CD4-positive, alpha-beta T cell treated with Interferon alpha-2 for 1 hour (primary cell): ENCODE measurements at regions not wholly inside any gene's neighbourhood (a gene's known extent, or its start where the extent isn't known, plus 50 kb on each side); places are given as distances from the start of the nearest gene placed in this dataset.

Source experiments
- DNase-seq, 2 donors: peaks; one replicate each; pipeline ENCODE4 v3.0.0-alpha.2; 2020 to 2022

DNA sequence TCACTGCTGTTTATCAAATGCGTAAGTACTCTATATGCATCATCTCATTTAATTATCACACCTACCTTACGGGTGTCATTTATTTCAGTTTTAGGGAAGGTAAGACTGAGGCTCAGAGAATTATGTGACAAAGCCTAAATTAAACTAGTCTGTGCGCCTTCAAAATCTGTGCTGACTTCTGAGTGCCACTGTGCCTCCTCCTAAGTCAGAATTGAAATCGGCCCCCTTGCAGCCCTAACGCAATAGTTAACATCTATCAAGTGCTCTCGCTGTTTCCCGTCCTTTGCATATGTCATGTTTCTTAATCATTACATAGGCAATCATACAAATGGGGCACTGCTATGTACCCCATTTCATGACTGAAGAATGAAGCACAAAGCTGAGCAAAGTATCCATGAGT, 79.0 kb upstream of the PDE10A start:
- no peak for DNase-seq

DNA sequence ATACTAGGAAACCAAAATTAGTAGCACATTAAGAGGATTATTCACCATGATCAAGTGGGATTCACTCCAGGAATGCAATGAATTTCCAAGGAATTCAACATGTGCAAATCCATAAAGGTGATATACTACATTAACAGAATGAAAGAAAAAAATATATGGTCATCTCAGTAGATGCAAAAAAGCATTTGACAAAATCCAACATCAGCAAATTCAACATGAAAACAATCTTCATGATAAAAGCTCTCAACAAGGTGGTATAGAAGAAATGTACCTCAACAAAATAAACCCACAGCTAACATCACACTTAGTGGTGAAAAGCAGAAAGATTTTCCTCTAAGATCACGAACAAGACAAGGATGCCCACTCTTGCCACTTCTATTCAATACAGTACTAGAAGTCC, 74.4 kb upstream of the PDE10A start:
- DNase-seq: no peak

DNA sequence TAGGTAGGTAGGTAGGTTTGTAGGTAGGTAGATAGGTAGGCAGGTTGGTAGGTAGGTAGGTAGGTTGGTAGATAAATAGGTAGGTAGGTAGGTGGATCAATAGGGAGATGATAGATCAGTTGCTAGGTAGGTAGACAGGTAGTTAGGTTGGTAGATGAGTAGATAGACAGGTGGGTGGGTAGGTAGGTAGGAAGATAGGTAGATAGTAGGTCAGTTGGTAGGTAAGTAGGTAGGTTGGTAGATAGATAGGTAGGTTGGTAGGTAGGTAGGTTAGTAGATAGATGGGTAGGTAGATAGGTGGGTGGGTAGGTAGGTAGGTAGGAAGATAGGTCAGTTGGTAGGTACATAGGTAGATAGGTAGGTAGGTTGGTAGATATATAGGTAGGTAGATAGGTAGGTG, 72.0 kb upstream of the PDE10A start:
- no peak for DNase-seq

DNA sequence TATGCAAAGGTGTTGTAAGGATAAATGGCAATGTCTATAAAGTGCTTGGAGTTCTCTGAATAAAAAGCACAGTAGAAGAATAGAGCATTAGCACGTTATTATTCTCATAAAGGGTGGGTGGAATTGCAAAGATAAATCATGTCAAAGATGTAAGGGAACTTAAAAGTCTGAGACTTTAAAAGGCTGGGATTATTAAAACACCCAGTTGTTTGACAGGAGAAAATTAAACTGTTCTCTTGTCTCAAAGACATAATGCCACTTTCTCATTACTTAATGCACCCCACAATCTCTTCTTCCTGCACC, 70.4 kb upstream of the PDE10A start:
- DNase-seq: no peak

DNA sequence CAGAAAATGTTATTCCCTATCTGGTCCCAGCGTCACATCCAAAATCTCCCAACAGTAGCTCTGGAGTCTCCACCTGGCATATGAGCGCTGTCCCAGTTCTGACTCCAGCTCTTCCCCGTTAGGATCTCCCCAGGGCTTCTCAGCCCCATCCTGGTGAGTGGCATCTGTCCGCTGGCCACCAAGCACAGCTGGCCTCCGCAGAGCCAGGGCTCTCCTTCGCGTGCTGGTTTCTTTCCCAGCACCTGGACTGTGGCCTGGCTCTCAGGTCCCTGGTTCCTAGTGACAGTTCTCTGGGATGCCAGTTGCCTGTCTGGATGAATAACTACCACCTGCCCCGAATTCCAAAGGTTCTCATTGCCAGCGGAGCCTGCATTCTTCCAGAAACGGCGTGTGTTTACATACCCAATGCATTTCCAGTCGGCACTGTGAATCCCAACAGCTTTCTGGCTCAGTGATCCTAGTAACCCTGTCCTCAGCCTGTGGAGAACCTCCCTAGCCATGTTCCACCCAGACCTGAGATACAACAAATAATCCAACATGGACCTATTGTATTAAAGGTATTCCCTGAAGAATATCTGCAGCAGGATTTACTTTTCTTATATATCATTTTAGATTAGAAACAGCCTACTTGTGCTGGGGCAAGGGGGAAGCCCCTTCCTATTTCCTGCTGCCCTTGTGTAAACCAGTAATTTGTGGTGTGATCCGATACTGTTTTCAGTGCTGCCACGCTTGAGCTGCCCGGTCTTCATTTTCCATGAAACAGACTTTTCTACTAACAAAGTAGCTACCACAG, 69.9 kb upstream of the PDE10A start:
- DNase-seq: no peak

DNA sequence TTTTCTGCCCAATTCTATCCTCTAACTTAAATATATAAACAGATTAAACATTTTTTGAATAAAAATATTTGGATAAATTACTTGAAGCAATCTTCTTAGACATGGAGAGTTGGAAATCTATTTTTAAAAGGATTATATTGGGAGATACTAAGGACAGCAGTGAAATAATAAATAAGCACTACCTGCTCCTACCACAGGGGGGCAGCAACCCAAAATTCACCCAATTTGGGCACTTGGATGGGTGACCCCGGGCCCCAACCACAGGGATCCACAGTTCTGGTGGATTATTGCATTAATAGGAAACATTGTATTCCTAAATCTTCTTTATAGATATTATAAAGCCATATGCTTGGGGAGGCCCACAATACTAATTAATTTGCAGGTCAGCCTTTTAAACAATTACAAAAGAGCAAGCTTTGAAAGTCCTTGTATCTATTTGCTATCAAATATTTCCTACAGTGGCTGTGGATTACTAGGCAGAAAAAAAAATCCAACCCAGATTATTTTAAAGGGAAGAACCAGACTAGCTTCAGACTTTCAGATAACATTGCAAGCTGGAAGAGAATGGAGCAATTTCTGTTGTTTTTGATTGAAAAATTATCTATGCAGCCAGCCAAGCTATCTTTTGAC, 66.4 kb upstream of the PDE10A start:
- peak in 1 of 2 donors; percentile 7 for DNase-seq

DNA sequence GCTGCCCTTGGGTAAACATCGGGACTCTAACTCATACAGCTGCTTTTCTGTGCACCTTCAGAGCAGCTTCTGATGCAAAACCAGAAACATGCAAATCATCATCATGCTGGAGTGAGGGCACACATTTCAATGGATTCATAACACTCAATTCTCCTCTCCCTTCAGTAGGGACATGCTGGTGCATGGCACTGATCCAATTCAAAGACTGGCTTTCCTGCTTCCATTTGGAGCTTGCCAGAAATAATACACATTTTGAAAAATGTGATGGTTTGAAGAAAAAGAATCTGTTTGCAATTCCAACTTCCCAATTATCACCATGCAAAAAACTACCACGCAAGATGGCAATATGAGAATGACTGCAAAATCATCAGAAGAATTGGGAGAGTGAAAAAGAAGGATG, 65.2 kb upstream of the PDE10A start:
- DNase-seq: no peak

DNA sequence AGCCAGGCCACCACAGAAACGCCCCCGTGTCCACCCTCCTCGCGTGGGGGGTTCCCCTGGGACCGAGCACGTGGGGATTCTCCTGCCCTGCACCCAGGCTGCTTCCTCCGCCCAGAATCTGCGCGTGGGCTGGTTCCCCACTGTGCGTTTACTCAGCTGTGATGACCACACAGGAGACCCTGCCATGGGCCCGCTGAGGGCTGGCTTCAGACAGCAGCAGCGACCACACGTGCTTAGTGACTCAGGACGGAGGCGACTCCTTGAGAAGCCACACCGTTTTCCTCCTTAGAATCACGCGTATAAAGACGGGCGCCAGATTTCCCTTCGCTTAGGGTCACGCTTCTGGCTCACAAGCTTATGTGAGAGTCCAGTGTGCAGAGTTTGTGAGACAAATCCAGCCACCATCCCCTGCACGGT, 63.9 kb upstream of the PDE10A start:
- no peak for DNase-seq

DNA sequence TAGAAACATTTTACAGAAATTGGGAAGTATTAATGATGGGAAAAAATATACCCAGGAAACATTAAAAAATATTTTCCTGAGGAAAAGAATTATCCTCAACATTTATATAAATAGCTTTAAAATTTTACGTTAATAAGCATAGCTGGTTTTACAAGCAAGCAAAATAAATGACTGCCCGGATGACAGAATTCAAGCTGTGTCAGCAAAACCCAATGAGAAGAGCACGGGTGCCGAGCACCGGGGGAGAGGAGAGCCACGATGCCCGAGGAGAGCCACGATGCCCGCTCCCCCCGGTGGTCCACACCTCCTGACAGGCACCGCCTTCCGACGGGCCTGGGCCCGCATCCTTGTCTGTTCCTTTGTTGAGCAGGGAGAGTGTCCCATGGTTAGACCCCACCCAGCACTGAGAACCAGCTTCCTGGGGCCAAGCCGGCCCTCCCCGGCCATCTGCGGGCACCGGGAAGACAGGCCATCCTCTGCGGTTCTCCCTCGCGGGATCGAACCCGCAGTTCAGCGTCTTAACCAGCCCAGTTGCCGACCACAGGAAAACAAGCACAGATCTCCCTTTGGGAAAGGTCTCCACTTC, 63.3 kb upstream of the PDE10A start:
- no peak for DNase-seq

DNA sequence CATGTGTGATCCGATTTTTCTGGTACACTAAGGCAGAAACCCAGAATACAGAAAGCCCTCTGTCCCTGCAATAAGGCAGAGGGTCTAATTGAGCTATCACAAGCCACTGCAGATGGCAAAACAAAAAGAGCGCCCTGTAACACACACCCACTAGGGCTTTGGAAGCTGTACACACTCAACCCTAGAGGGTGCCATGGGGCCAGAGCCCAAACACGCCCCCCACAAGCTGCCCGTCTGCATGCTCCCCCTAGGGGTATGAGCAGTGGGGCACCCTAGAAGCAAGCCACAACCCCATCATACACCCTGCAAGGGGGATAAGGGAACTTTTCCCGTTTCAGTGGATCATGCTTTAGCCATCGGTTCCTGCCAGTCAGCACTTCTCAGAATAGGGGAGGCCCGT, 62.2 kb upstream of the PDE10A start:
- DNase-seq: no peak

DNA sequence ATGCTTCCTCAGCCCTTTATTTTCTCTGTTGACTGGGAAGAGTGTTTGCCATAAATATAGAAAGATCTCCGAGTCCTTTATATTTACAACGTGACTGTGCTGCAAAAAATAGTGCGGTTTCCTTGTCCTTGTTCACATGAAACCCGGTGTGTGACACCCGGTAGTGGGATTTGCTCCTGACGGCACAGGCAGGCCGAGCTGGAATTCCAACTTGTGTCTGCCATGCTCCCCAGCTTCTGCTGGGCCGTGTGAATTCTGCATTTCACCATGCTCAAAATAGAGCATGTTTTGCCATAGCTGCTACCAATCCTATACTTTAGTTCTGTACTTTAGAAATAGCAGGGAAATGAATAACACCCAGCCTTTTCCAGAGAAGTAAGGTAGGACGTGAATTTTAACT, 60.3 kb upstream of the PDE10A start:
- no peak for DNase-seq

DNA sequence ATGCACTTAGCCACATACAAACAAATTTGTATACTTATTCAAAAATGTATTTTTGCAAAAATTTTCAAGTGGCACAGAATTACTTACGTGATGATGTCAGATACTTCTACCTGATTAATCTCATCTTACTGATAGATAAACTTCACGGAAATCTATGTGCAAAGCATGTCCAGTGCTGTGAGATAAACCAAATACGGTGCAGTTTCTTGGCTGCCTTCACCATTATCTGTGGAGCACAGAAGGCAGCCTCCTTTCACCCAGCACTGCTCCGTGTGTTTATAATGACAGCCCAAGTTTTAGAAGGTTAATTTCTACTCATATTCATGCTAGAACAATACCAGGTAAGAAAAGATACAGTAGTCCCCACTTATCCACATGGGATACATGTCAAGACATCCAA, 59.0 kb upstream of the PDE10A start:
- DNase-seq: no peak

DNA sequence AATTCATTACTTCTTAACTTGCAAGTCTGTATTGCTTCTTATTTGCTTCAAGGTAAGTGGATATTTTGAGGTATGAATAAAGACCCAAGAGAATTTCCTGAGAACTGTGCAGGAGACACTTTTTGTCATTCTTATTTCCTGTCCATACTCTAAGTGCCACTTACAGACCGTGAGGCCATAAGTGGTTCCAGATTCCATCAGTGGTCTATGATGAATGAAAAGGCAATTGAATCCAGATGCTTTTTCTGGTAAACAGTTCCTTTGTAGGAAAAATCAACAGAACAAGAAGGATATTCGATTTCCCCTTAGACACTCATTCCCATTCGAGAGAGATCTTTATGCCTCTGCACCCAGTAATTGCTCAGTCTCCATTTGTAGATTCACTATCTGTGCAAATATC, 58.3 kb upstream of the PDE10A start:
- DNase-seq: no peak

DNA sequence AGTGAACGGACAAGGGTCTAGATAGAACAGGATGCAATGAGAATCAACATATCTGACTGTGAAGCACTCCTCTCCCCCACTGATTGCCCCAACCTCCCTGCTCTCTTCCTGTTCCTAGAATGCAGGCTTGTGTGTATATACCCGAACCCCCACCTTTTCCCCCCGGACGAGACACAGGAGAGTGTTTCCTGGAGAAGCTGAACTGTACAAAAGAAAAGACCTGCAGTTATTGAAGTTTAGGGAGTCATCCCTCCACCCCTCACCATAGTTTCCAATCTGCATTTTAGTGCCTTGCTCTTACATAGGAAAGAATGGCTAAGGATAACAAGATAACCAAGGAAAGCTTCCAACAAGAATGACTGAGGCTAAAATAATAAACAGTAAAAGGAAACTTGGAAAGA, 55.5 kb upstream of the PDE10A start:
- no peak for DNase-seq

DNA sequence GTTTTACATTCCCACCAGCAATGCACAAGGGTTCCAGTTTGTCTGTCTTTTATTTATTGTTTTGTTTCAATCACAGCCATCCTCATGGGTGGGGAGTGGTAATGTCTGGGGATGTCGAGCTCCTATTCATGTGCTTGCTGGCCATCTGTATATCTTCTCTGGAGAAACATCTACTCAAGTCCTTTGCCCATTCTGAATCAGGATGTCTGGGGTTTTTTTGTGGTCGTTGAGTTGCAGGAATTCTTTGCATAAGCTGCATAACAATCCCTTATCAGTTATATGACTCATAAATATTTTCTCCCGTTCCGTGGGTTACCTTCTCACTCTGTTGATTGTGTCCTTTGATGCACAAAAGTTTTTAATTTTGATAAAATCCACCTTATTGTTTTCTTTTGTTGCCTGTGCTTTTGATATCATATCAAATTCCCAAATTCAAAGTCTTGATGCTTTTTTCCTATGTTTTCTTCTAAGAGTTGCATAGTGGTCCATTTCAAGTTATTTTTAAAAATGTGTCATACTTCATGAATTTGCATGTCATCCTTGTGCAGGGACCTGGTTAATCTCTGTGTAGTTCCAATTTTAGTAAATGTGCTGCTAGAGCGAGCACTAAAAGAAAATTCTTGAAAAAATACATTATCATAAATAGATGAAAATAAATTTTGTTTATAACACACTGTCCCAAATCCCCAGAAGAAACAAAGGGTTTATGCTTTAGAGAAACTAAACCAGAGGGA, 54.9 kb upstream of the PDE10A start:
- no peak for DNase-seq

DNA sequence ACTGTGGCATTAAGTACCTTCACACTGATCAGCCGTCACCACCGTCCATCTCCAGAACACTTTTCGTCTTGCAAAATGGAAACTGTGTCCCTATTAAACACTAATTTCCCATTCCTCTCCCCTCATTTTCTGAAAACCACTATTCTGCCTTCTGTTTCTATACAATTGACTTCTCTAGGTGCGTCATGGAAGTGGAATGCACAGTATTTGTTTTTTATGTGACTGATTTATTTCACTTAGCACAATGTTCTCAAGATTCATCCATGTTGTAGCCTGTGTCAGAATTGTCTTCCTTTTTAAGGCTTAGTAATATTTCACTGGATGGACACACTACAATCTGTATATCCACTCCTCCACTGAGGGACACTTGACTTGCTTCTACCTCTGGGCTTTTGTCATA, 53.8 kb upstream of the PDE10A start:
- no peak for DNase-seq

DNA sequence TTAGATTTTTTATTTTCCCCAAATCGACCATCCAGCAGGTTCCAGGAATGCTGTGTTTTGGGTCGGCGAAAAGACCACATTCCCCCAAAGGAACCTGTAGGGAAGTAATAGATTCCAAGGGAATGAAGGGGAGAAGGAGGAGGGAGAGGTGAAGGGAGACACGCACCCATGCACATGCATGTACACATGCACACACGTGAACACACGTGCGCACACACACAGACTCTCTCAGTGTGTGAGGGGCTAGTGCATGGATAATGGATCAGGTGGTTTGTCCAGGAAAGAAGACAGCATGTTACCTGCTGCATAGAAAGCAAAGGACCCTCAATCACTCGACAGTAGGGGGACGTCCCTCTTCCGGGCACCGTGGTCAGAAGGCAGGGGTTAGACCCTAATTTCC, 52.4 kb upstream of the PDE10A start:
- no peak for DNase-seq

DNA sequence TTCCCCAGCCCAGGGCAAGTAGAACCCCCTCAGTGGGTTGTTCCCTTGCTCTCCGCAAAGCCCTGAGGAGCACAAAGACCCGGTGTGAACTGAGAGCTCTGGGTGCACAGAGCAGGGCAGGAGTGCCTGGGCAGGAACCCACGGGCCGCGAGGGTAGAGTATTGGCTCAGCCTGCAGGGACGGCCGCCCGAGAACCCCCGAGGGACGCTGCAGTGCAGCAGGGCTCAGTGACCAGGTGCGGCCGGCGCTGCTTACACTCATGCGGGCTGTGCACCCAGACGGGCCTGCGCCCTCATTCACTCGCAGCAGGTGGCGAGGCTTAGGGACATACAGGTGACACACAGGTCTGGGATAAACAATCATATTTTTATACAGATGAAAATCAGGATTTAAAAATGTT, 51.9 kb upstream of the PDE10A start:
- DNase-seq: no peak

DNA sequence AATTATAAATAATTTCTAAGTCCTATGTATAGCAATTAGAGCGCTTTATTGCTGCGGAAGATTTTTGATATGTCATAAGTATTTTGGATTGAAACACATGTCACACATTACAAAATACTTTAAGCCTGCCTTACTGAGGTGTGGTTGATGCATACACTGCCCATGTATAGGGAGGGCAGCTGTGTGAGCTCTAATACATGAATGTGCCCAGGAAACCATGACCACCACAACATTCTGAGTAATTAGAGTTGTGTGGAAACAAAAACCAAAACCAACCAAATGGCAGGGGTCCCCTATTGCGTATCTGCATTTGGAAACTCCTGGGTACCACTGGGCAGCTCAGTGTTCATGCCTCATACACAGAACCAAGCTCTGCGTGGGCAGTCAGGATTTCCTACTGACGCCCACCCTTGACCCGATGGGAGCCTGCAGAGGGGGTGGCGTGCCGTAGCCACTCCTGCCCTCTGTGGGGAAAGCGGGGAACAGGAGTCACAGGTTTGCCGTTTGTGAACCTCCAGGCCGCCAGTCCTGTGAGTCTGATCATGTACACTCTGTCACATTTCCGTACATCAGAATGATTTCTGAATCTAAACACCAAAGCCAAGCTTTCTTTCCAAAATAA, 50.9 kb upstream of the PDE10A start:
- DNase-seq: no peak
